CD4-positive, alpha-beta memory T cell (primary cell): ENCODE measurements at regions not wholly inside any gene's neighbourhood (a gene's known extent, or its start where the extent isn't known, plus 50 kb on each side); places are given as distances from the start of the nearest gene placed in this dataset.

ENCODE experiments used
- CTCF ChIA-PET: fragments of 350-600 bp; sonication (Branson Sonifier 250); formaldehyde crosslinking; loops from one replicate; lab custom pipeline; 2021; ENCODE audit warnings: inconsistent platforms; ENCODE audit not compliant: partially characterized antibody; lab: Charles Lee
- POLR2A ChIA-PET: fragments of 350-600 bp; sonication (Branson Sonifier 250); formaldehyde crosslinking; loops from one replicate; lab custom pipeline; 2021; ENCODE audit not compliant: partially characterized antibody; lab: Charles Lee
- DNase-seq, 5 donors: peaks; one replicate each; pipeline versions ENCODE4 v3.0.0 to v3.0.0-alpha.2; 2020 to 2022; ENCODE audit warnings: mixed read lengths in 1 of 5
- H3K27ac ChIP-seq: one replicate; pipeline ENCODE4 v1.7.0; 2013; ENCODE audit warnings: low read depth, low read length
- H3K27me3 ChIP-seq: 2 replicates; pipeline ENCODE4 v1.7.0; 2013; ENCODE audit warnings: mild to moderate bottlenecking, low read length, moderate library complexity; ENCODE audit not compliant: insufficient read depth
- H3K36me3 ChIP-seq: 2 replicates; pipeline ENCODE4 v1.7.0; 2013; ENCODE audit warnings: mild to moderate bottlenecking, low read length, moderate library complexity; ENCODE audit not compliant: insufficient read depth
- H3K4me1 ChIP-seq: 2 replicates; pipeline ENCODE4 v1.7.0; 2013; ENCODE audit warnings: mild to moderate bottlenecking, low read length, moderate library complexity; ENCODE audit not compliant: insufficient read depth
- H3K4me3 ChIP-seq, 2 donors: one replicate each; pipeline ENCODE4 v1.7.0; 2013; ENCODE audit warnings: low read length in 2 of 2, mild to moderate bottlenecking in 1 of 2
- H3K9me3 ChIP-seq, 2 donors: one replicate each; pipeline ENCODE4 v1.7.0; 2013; ENCODE audit warnings: low read length in 2 of 2, control low read depth in 1 of 2; ENCODE audit not compliant: control insufficient read depth in 1 of 2
- H3K27ac Mint-ChIP-seq, 7 donors: one replicate each; pipeline ENCODE4 v1.8.0; 2020 to 2021; ENCODE audit warnings: mixed read lengths in 7 of 7, mild to moderate bottlenecking in 6 of 7, inconsistent platforms in 3 of 7, moderate library complexity in 3 of 7
- H3K27me3 Mint-ChIP-seq, 2 donors: one replicate each; pipeline ENCODE4 v1.8.0; 2020 to 2021; ENCODE audit warnings: mixed read lengths in 2 of 2
- H3K36me3 Mint-ChIP-seq, 2 donors: one replicate each; pipeline ENCODE4 v1.8.0; 2020 to 2021; ENCODE audit warnings: mixed read lengths in 2 of 2, inconsistent platforms in 1 of 2, mild to moderate bottlenecking in 1 of 2
- H3K4me1 Mint-ChIP-seq, 4 donors: one replicate each; pipeline ENCODE4 v1.8.0; 2020 to 2021; ENCODE audit warnings: mixed read lengths in 4 of 4, mild to moderate bottlenecking in 1 of 4
- H3K4me3 Mint-ChIP-seq, 8 donors: one replicate each; pipeline ENCODE4 v1.8.0; 2020 to 2021; ENCODE audit warnings: mixed read lengths in 8 of 8, mild to moderate bottlenecking in 7 of 8, moderate library complexity in 6 of 8, inconsistent platforms in 3 of 8
- H3K9me3 Mint-ChIP-seq, 8 donors: one replicate each; pipeline ENCODE4 v1.8.0; 2020 to 2021; ENCODE audit warnings: mixed read lengths in 8 of 8, mild to moderate bottlenecking in 5 of 8, inconsistent platforms in 3 of 8, moderate library complexity in 1 of 8
- intact Hi-C: fragments of 100-400 bp; cut with micrococcal nuclease; formaldehyde crosslinking; loops from one replicate; pipeline ENCODE4 v1.15.1; 2023

- Mint-ChIP-seq H3K4me3 (no peak overlapping the region), H3K4me1 (no peaks in the 10 kb centered on the region), H3K27ac (no peak overlapping the region), H3K9me3 (no peaks in the 10 kb centered on the region), H3K36me3 (no peaks in the 10 kb centered on the region), H3K27me3 (no peaks in the 10 kb centered on the region)
- Histone ChIP-seq H3K9me3 (no peaks in the 10 kb centered on the region), H3K4me3 (no peak overlapping the region), H3K27ac (no peak overlapping the region), H3K4me1 (no peaks in the 10 kb centered on the region), H3K36me3 (no peaks in the 10 kb centered on the region), H3K27me3 (no peaks in the 10 kb centered on the region)
- ChIA-PET POLR2A (no interaction called here), CTCF (no interaction called here)
- intact Hi-C loops, result no loop called here
- no peak for DNase-seq
These were observed 251.5 kb upstream of the SALL3 start for GRCh38 chr18:78727877-78728783.

- ChIA-PET POLR2A (no interaction called here), CTCF (no interaction called here)
- Mint-ChIP-seq H3K4me3 (no peak overlapping the region), H3K27me3 (no peaks in the 10 kb centered on the region), H3K36me3 (no peaks in the 10 kb centered on the region), H3K27ac (no peak overlapping the region), H3K4me1 (no peaks in the 10 kb centered on the region), H3K9me3 (no peaks in the 10 kb centered on the region)
- Histone ChIP-seq H3K36me3 (no peaks in the 10 kb centered on the region), H3K4me3 (no peak overlapping the region), H3K27me3 (no peaks in the 10 kb centered on the region), H3K4me1 (no peaks in the 10 kb centered on the region), H3K9me3 (no peaks in the 10 kb centered on the region), H3K27ac (no peak overlapping the region)
- no peak for DNase-seq
- intact Hi-C loops, result no loop called here
These were observed 250.7 kb upstream of the SALL3 start for GRCh38 chr18:78728784-78729467.

- Histone ChIP-seq H3K27ac (no peak overlapping the region), H3K9me3 (no peaks in the 10 kb centered on the region), H3K36me3 (no peaks in the 10 kb centered on the region), H3K27me3 (no peaks in the 10 kb centered on the region), H3K4me3 (no peak overlapping the region), H3K4me1 (no peaks in the 10 kb centered on the region)
- H3K4me3 Mint-ChIP-seq, result no peak overlapping the region
- no peaks in the 10 kb centered on the region for H3K36me3 Mint-ChIP-seq
- DNase-seq, result no peak
- CTCF ChIA-PET, result no interaction called here
- no peak overlapping the region for H3K27ac Mint-ChIP-seq
- H3K9me3 Mint-ChIP-seq, result no peaks in the 10 kb centered on the region
- POLR2A ChIA-PET, result no interaction called here
- no peaks in the 10 kb centered on the region for H3K4me1 Mint-ChIP-seq
- intact Hi-C loops, result no loop called here
- no peaks in the 10 kb centered on the region for H3K27me3 Mint-ChIP-seq
These were observed 249.1 kb upstream of the SALL3 start for GRCh38 chr18:78730546-78730945.

GRCh38 chr18:78731016-78731397 is 248.6 kb upstream of the SALL3 start:
- no peak for DNase-seq
- no peaks in the 10 kb centered on the region for H3K4me1 Mint-ChIP-seq
- H3K27ac Mint-ChIP-seq, result no peak overlapping the region
- H3K4me3 Mint-ChIP-seq, result no peak overlapping the region
- no peaks in the 10 kb centered on the region for H3K36me3 ChIP-seq
- POLR2A ChIA-PET, result no interaction called here
- no peaks in the 10 kb centered on the region for H3K9me3 Mint-ChIP-seq
- H3K9me3 ChIP-seq, result no peaks in the 10 kb centered on the region
- no peak overlapping the region for H3K4me3 ChIP-seq
- H3K27ac ChIP-seq, result no peak overlapping the region
- no peaks in the 10 kb centered on the region for H3K4me1 ChIP-seq
- H3K27me3 Mint-ChIP-seq, result no peaks in the 10 kb centered on the region
- no peaks in the 10 kb centered on the region for H3K27me3 ChIP-seq
- intact Hi-C loops, result no loop called here
- no peaks in the 10 kb centered on the region for H3K36me3 Mint-ChIP-seq
- CTCF ChIA-PET, result no interaction called here

- H3K27ac Mint-ChIP-seq, result no peak overlapping the region
These were observed 248.1 kb upstream of the SALL3 start for GRCh38 chr18:78731398-78732032.

GRCh38 chr18:78732273-78733210 is 247.1 kb upstream of the SALL3 start:
- Mint-ChIP-seq H3K4me1 (no peaks in the 10 kb centered on the region), H3K4me3 (no peak overlapping the region), H3K27me3 (no peaks in the 10 kb centered on the region), H3K27ac (no peak overlapping the region), H3K36me3 (no peaks in the 10 kb centered on the region), H3K9me3 (no peaks in the 10 kb centered on the region)
- Histone ChIP-seq H3K27ac (no peak overlapping the region), H3K4me1 (no peaks in the 10 kb centered on the region), H3K4me3 (no peak overlapping the region), H3K27me3 (no peaks in the 10 kb centered on the region), H3K36me3 (no peaks in the 10 kb centered on the region), H3K9me3 (no peaks in the 10 kb centered on the region)
- CTCF ChIA-PET, result no interaction called here
- POLR2A ChIA-PET, result no interaction called here
- intact Hi-C loops, result no loop called here
- no peak for DNase-seq

More at GRCh38 chr18:78731398-78732032, 248.1 kb upstream of the SALL3 start:
- intact Hi-C loops, result no loop called here
- no peak overlapping the region for H3K27ac ChIP-seq
- H3K27me3 ChIP-seq, result no peaks in the 10 kb centered on the region
- no peaks in the 10 kb centered on the region for H3K9me3 ChIP-seq
- Mint-ChIP-seq H3K9me3 (no peaks in the 10 kb centered on the region), H3K4me3 (no peak overlapping the region), H3K4me1 (no peaks in the 10 kb centered on the region), H3K36me3 (no peaks in the 10 kb centered on the region), H3K27me3 (no peaks in the 10 kb centered on the region)
- CTCF ChIA-PET, result no interaction called here
- no peak overlapping the region for H3K4me3 ChIP-seq
- POLR2A ChIA-PET, result no interaction called here
- no peaks in the 10 kb centered on the region for H3K36me3 ChIP-seq
- DNase-seq, result no peak
- H3K4me1 ChIP-seq, result no peaks in the 10 kb centered on the region
